Occipital lobe (tissue), 1 donor: ENCODE measurements at regions not wholly inside any gene's neighbourhood (a gene's known extent, or its start where the extent isn't known, plus 50 kb on each side); places are given as distances from the start of the nearest gene placed in this dataset. TPM values are rescaled to one million over a fixed set of nuclear protein-coding genes. Genes with fewer than 3 reads are reported as not detected.

Source experiments
- small RNA-seq: library from RNA; depleted of rRNA; stranded (forward); fragments of <200 nt; gene quantifications from one replicate; pipeline ENCODE3, GENCODE V24; 2014

Small RNA genes in the stretch of these regions (small RNA-seq; reads per million reads assigned to genes)
- gene RNU1-141P: not detected
